Transverse colon (tissue), 4 donors: ENCODE measurements at regions not wholly inside any gene's neighbourhood (a gene's known extent, or its start where the extent isn't known, plus 50 kb on each side); places are given as distances from the start of the nearest gene placed in this dataset.

ENCODE experiments used
- DNase-seq: peaks from one replicate; pipeline ENCODE4 v3.0.0-alpha.2; 2019
- H3K27ac ChIP-seq, 4 donors: fragments of 200-600 bp; sonication (generic); 2 replicates each; pipeline ENCODE4 v1.5.1; 2016 to 2018; ENCODE audit warnings: inconsistent platforms in 4 of 4
- H3K27me3 ChIP-seq: fragments of 200-600 bp; sonication (generic); 2 replicates; pipeline ENCODE4 v1.5.1; 2017; ENCODE audit warnings: inconsistent platforms
- H3K36me3 ChIP-seq, 4 donors: fragments of 200-600 bp; sonication (generic); 2 replicates each; pipeline ENCODE4 v1.5.1; 2017 to 2019; ENCODE audit warnings: inconsistent platforms in 4 of 4
- H3K4me1 ChIP-seq, 4 donors: fragments of 200-600 bp; sonication (generic); 2 replicates each; pipeline ENCODE4 v1.5.1; 2017 to 2020; ENCODE audit warnings: inconsistent platforms in 4 of 4
- H3K4me3 ChIP-seq, 4 donors: fragments of 200-600 bp; sonication (generic); 1 replicate in 1 of 4; 2 replicates in 3 of 4; pipeline versions ENCODE4 v1.5.1 to v1.6.1; 2017 to 2019; ENCODE audit warnings: inconsistent platforms in 4 of 4
- H3K9me3 ChIP-seq, 2 donors: fragments of 200-600 bp; sonication (generic); 2 replicates each; pipeline ENCODE4 v1.5.1; 2017 to 2019; ENCODE audit warnings: inconsistent platforms in 2 of 2
- EP300 ChIP-seq: sonication (generic); formaldehyde crosslinking; IDR thresholded peaks from one replicate; pipeline ENCODE4 v1.6.1; 2017; ENCODE audit warnings: antibody characterized with exemption, low read depth
- POLR2A ChIP-seq: fragments of 450-650 bp; IDR thresholded peaks from one replicate; pipeline ENCODE4 v1.6.1; 2016; ENCODE audit warnings: antibody characterized with exemption, mild to moderate bottlenecking, moderate library complexity
- POLR2AphosphoS5 ChIP-seq, 3 donors: sonication (generic); formaldehyde crosslinking; IDR thresholded peaks; one replicate each; pipeline ENCODE4 v1.6.1; 2016; ENCODE audit warnings: antibody characterized with exemption in 3 of 3
- WGBS, 2 donors: methylation state at CpG; one replicate each; pipeline ENCODE4 v1.1.5; 2018; ENCODE audit warnings: low coverage in 1 of 2; 5-methylcytosine and 5-hydroxymethylcytosine counted together
- in situ Hi-C, 4 donors: fragments of 200-750 bp; cut with MboI; loops; one replicate each; pipeline versions ENCODE4 v1.15.0 to v1.15.1; 2017; ENCODE audit warnings: low sequenced_read_pairs in 3 of 4, low pct_ligation_motif_present in 1 of 4, low pct_unique_long_range_greater_than_20kb in 1 of 4
- intact Hi-C: fragments of 100-400 bp; cut with DNase I; formaldehyde crosslinking; loops from one replicate; pipeline ENCODE4 v1.15.1; 2023; ENCODE audit warnings: low total_unique reads
- TF ChIP-seq, protein P1 (sequence below), 5 experiments: fragments of 200-600 bp in 3 of 5; fragments of 450-650 bp in 2 of 5; sonication (generic) in 3 of 5; IDR thresholded peaks; 1 replicate in 2 of 5; 2 replicates in 3 of 5; pipeline ENCODE4 v1.5.1; 2016 to 2017; ENCODE audit warnings: antibody characterized with exemption in 5 of 5, inconsistent platforms in 3 of 5, mild to moderate bottlenecking in 2 of 5, moderate library complexity in 1 of 5

DNA sequence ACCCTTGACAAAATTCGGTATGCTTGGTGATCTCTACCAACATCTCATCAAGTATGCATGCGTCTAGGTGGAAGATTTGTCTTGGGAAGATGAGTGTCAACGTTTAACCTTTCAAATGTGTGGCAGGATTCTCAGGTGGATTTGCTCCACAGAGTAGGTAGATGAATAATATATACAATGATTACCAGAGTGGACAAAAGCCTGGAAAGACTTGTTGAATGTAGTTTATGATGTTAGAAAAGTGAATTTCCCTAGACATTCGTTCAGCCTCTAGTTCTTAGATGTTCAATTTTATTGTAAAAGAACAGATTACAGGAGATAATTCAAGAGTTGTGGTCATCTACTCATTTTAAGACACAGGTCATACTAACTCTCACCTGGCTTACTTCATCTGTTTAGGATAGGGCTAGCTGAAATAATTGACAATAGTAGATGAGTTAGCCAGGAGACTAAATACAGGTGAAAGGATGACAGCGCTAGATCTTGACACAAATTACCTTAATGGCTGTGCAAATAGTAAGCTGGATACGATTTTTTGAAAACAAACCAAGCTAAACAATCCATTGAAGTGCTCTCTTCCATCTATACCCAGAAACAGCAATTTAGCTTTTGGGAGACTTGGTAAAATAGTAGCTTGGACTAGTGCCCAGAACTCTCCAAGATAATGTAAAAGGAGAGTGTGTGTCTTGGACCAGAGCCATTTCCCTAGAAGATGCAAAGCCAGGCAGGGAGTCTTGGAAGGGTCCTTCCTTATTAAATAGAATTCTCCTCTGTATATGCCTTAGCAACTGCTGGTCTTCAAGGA is 168.0 kb downstream of the DACT1 start:
- Histone ChIP-seq H3K27me3 (no peaks in the 10 kb centered on the region), H3K9me3 (no peaks in the 10 kb centered on the region), H3K27ac (no peak overlapping the region), H3K4me1 (peaks cover 0 to 7% (median 0%) of the 10 kb centered on the region in 4 donors), H3K4me3 (no peak overlapping the region), H3K36me3 (no peaks in the 10 kb centered on the region)
- DNase-seq, result no peak
- 42 to 52% methylated on average over 5 to 6 of the region's 6 CpGs for WGBS, 2 donors
- TF ChIP-seq POLR2AphosphoS5 (IDR thresholded peaks at IDR 0.05), result no peak
- TF ChIP-seq, protein P1, sequence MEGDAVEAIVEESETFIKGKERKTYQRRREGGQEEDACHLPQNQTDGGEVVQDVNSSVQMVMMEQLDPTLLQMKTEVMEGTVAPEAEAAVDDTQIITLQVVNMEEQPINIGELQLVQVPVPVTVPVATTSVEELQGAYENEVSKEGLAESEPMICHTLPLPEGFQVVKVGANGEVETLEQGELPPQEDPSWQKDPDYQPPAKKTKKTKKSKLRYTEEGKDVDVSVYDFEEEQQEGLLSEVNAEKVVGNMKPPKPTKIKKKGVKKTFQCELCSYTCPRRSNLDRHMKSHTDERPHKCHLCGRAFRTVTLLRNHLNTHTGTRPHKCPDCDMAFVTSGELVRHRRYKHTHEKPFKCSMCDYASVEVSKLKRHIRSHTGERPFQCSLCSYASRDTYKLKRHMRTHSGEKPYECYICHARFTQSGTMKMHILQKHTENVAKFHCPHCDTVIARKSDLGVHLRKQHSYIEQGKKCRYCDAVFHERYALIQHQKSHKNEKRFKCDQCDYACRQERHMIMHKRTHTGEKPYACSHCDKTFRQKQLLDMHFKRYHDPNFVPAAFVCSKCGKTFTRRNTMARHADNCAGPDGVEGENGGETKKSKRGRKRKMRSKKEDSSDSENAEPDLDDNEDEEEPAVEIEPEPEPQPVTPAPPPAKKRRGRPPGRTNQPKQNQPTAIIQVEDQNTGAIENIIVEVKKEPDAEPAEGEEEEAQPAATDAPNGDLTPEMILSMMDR (IDR thresholded peaks at IDR 0.05), result no peak
- no peak for TF ChIP-seq POLR2A
- TF ChIP-seq EP300, result no peak
- intact Hi-C loops, result no loop called here
- in situ Hi-C loops, result no loop called here

DNA sequence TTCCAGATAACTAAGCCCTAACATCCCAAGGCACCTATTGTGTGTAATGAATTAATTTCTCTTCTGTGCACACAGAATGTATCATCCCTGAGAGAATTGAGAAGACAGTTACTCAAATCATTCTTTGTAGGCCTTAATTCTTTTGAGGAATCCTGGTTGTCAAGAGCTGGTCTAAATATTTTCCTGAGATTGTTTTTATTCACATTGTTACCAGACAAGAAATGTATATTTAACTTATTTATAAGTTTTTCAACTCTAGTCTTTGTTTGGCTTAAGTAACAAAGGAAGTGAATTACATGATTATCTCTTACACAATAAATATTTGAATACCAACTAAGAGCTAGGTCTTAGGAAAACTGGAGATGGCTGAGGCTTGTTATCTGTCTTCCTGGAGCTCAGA is 169.4 kb downstream of the DACT1 start:
- in situ Hi-C loops, result no loop called here
- H3K4me1 ChIP-seq, result peaks cover 0 to 7% (median 0%) of the 10 kb centered on the region in 4 donors
- no peak overlapping the region for H3K27ac ChIP-seq
- H3K4me3 ChIP-seq, result no peak overlapping the region
- no peak for TF ChIP-seq EP300
- TF ChIP-seq POLR2AphosphoS5 (IDR thresholded peaks at IDR 0.05), result no peak
- TF ChIP-seq, protein P1 (IDR thresholded peaks at IDR 0.05), result no peak
- TF ChIP-seq POLR2A, result no peak
- no peaks in the 10 kb centered on the region for H3K27me3 ChIP-seq
- no peaks in the 10 kb centered on the region for H3K36me3 ChIP-seq
- intact Hi-C loops, result no loop called here
- DNase-seq, result no peak
- no peaks in the 10 kb centered on the region for H3K9me3 ChIP-seq

DNA sequence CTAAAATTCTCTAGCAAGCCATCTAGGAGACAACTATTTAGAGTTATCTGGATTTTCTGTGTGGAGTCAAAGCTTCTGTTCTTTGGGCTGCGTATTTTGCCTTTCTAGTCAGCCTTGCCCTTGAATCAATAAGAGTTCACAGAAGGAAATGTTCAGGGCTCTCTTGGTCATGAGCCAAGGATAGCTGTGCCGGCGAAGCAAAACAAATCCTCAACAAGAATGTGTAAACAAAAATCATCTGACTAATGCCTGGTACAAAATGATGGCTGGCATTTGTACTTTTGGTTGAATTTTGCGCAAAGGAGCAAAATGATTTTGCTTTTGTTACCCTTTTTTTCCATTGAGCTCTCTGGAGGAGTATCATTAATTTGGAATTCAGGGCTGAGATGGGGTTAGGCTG is 171.1 kb downstream of the DACT1 start:
- DNase-seq, result no peak
- 26 to 57% methylated on average over 4 of the region's 4 CpGs for WGBS, 2 donors

DNA sequence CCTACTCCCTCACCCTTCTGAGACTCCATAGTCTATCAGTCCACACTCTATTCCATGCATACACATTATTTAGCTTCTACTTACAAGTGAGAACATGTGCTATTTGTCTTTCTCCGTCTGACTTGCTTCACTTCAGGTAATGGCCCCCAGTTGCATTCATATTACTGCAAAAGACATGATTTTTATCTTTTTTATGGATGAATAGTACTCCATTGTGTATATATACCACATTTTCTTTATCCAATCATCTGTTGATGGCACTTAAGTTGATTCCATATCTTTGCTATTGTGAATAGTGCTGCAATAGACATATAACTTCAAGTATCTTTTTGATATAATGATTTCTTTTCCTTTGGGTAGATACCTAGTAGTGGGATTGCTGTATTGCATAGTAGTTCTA is 171.8 kb downstream of the DACT1 start:
- no peaks in the 10 kb centered on the region for H3K9me3 ChIP-seq
- peaks cover 0 to 7% (median 0%) of the 10 kb centered on the region in 4 donors for H3K4me1 ChIP-seq
- no peak overlapping the region for H3K4me3 ChIP-seq
- WGBS, 2 donors, result 60 to 90% methylated on average over 1 of the region's 1 CpG
- no peak for DNase-seq
- H3K27me3 ChIP-seq, result no peaks in the 10 kb centered on the region
- H3K27ac ChIP-seq, result no peak overlapping the region
- intact Hi-C loops (no loop called here), in situ Hi-C loops (no loop called here)
- TF ChIP-seq, protein P1 (IDR thresholded peaks at IDR 0.05), result no peak
- TF ChIP-seq POLR2AphosphoS5 (IDR thresholded peaks at IDR 0.05) (no peak), POLR2A (no peak), EP300 (no peak)
- H3K36me3 ChIP-seq, result no peaks in the 10 kb centered on the region

More for the DNA sequence above, 171.1 kb downstream of the DACT1 start:
- no peak overlapping the region for H3K27ac ChIP-seq
- H3K4me3 ChIP-seq, result no peak overlapping the region
- peaks cover 0 to 7% (median 0%) of the 10 kb centered on the region in 4 donors for H3K4me1 ChIP-seq
- no peaks in the 10 kb centered on the region for H3K36me3 ChIP-seq
- no peak for TF ChIP-seq EP300
- no peak for TF ChIP-seq POLR2A
- no peak for TF ChIP-seq POLR2AphosphoS5 (IDR thresholded peaks at IDR 0.05)
- TF ChIP-seq, protein P1 (IDR thresholded peaks at IDR 0.05), result no peak
- H3K27me3 ChIP-seq, result no peaks in the 10 kb centered on the region
- intact Hi-C loops (no loop called here), in situ Hi-C loops (no loop called here)
- H3K9me3 ChIP-seq, result no peaks in the 10 kb centered on the region
